Adrenal gland (tissue), 5 donors: ENCODE measurements at regions not wholly inside any gene's neighbourhood (a gene's known extent, or its start where the extent isn't known, plus 50 kb on each side); places are given as distances from the start of the nearest gene placed in this dataset.

Experiments
- POLR2A ChIP-seq, 2 donors: fragments of 450-650 bp; IDR thresholded peaks; one replicate each; pipeline ENCODE4 v1.6.1; 2017; ENCODE audit warnings: antibody characterized with exemption in 2 of 2, mild to moderate bottlenecking in 2 of 2, moderate library complexity in 1 of 2
- TF ChIP-seq, protein P1 (sequence below), 6 experiments: fragments of 450-650 bp in 4 of 6; fragments of 200-600 bp in 2 of 6; sonication (generic) in 1 of 6; IDR thresholded peaks; 1 replicate in 5 of 6; 2 replicates in 1 of 6; pipeline versions ENCODE4 v1.5.1 to v1.8.0; 2016 to 2021; ENCODE audit warnings: antibody characterized with exemption in 6 of 6, mild to moderate bottlenecking in 2 of 6, moderate library complexity in 1 of 6
- donor health status: DM: no; HTN: no; CAD: no.

DNA sequence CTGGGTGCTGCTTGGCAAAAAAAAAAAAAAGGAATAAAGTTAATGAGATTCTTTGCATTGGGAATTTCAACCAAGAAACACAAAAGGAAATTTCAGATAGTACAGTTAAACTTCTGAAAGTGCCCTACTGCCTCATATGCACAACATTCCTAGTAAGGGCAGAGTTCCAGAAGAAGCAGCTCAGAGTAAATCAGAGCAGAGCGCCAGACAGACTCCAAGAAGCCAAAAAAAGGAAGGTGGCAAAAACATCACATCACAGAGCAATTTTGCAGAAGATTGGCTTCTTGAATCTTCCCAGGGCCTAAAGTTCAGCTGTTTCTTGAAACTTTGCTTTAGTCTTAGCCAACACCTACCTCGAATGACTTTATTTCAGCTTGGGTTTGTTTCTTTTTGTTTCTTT lies 544.1 kb downstream of the XPNPEP1 start:
- TF ChIP-seq, protein P1, sequence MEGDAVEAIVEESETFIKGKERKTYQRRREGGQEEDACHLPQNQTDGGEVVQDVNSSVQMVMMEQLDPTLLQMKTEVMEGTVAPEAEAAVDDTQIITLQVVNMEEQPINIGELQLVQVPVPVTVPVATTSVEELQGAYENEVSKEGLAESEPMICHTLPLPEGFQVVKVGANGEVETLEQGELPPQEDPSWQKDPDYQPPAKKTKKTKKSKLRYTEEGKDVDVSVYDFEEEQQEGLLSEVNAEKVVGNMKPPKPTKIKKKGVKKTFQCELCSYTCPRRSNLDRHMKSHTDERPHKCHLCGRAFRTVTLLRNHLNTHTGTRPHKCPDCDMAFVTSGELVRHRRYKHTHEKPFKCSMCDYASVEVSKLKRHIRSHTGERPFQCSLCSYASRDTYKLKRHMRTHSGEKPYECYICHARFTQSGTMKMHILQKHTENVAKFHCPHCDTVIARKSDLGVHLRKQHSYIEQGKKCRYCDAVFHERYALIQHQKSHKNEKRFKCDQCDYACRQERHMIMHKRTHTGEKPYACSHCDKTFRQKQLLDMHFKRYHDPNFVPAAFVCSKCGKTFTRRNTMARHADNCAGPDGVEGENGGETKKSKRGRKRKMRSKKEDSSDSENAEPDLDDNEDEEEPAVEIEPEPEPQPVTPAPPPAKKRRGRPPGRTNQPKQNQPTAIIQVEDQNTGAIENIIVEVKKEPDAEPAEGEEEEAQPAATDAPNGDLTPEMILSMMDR (IDR thresholded peaks at IDR 0.05) = no peak
- TF ChIP-seq POLR2A (IDR thresholded peaks at IDR 0.05) = no peak
